GM11168 (cell line): ENCODE measurements at regions not wholly inside any gene's neighbourhood (a gene's known extent, or its start where the extent isn't known, plus 50 kb on each side); places are given as distances from the start of the nearest gene placed in this dataset.
"Not testable (repeated sequence)": the region's sequence is repeated elsewhere in the genome, so short reads cannot be mapped to it uniquely, and the experiment has no call there.

ENCODE experiments used
- in situ Hi-C: fragments of 300-500 bp; cut with MboI; formaldehyde crosslinking; loops from one replicate; pipeline ENCODE4 v1.12.0; 2022; ENCODE audit warnings: low sequenced_read_pairs; ENCODE audit not compliant: unreplicated experiment

GRCh38 chr2:37757456-37757855 is 86.0 kb upstream of the CDC42EP3 start:
- in situ Hi-C loops, result not testable (repeated sequence)

- in situ Hi-C loops, result not testable (repeated sequence)
These were observed 86.7 kb upstream of the CDC42EP3 start for GRCh38 chr2:37758141-37758601.

- in situ Hi-C loops, result not testable (repeated sequence)
These were observed 88.5 kb upstream of the CDC42EP3 start for GRCh38 chr2:37759989-37760388.

GRCh38 chr2:37760471-37760870 is 89.0 kb upstream of the CDC42EP3 start:
- in situ Hi-C loops, result no loop called here

- in situ Hi-C loops, result not testable (repeated sequence)
These were observed 90.8 kb upstream of the CDC42EP3 start for GRCh38 chr2:37762281-37762680.

GRCh38 chr2:37764739-37765138 is 93.3 kb upstream of the CDC42EP3 start:
- in situ Hi-C loops, result no loop called here

GRCh38 chr2:37766106-37766505 is 94.7 kb upstream of the CDC42EP3 start:
- in situ Hi-C loops, result no loop called here

GRCh38 chr2:37767046-37767445 is 95.6 kb upstream of the CDC42EP3 start:
- in situ Hi-C loops, result no loop called here

GRCh38 chr2:37767959-37768925 is 96.8 kb upstream of the CDC42EP3 start:
- in situ Hi-C loops, result no loop called here

- in situ Hi-C loops, result no loop called here
These were observed 98.1 kb upstream of the CDC42EP3 start for GRCh38 chr2:37769551-37769950.

GRCh38 chr2:37770797-37771196 is 99.4 kb upstream of the CDC42EP3 start:
- in situ Hi-C loops, result no loop called here

GRCh38 chr2:37771600-37772088 is 100.2 kb upstream of the CDC42EP3 start:
- in situ Hi-C loops, result no loop called here

GRCh38 chr2:37773371-37774130 is 102.1 kb upstream of the CDC42EP3 start:
- in situ Hi-C loops, result no loop called here

GRCh38 chr2:37774171-37774944 is 102.9 kb upstream of the CDC42EP3 start:
- in situ Hi-C loops, result not testable (repeated sequence)

GRCh38 chr2:37774976-37775907 is 103.8 kb upstream of the CDC42EP3 start:
- in situ Hi-C loops, result no loop called here

GRCh38 chr2:37775908-37776250 is 104.4 kb upstream of the CDC42EP3 start:
- in situ Hi-C loops, result no loop called here

- in situ Hi-C loops, result no loop called here
These were observed 105.0 kb upstream of the CDC42EP3 start for GRCh38 chr2:37776487-37776886.

- in situ Hi-C loops, result no loop called here
These were observed 107.7 kb upstream of the CDC42EP3 start for GRCh38 chr2:37779139-37779538.
